ENCODE measurements at regions not wholly inside any gene's neighbourhood (a gene's known extent, or its start where the extent isn't known, plus 50 kb on each side); places are given as distances from the start of the nearest gene placed in this dataset.
"Not testable (repeated sequence)": the region's sequence is repeated elsewhere in the genome, so short reads cannot be mapped to it uniquely, and the experiment has no call there.

DNA sequence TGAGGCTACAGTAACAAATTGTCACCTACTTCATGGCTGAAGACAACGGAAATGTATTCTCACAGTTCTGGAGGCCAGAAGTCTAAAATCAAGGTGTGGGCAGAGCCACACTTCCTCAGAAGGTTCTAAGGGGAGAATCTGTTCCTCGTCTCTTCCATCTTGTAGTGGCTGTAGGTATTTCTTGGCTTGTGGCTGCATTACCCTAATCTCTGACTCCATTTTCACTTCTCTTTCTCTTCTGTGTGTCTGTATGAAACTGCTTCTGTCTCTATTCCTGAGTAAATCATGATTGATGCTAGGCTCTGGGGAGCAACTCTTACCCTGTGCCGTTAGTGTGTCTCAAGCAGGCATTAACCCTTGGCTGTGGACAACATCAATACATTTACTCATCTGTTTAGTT is 164.7 kb downstream of the SQOR start:
- no peaks in the 10 kb centered on the region for H3K27me3 ChIP-seq (ENCODE audit: control insufficient read depth in 1 of 2, insufficient read depth in 2 of 2, low read length in 1 of 2)
- H3K4me1 ChIP-seq (ENCODE audit: control insufficient read depth in 1 of 2, insufficient read depth in 2 of 2, low read length in 2 of 2): no peaks in the 10 kb centered on the region
- DNase-seq (no peak), ATAC-seq (ENCODE audit: low FRiP score) (no peak)
- intact Hi-C loops (cut with DNase I): no loop called here
- no peaks in the 10 kb centered on the region for H3K36me3 ChIP-seq (ENCODE audit: control insufficient read depth in 1 of 2, insufficient read depth in 2 of 2, low read length in 1 of 2)
- H3K9me3 ChIP-seq (ENCODE audit: control insufficient read depth, low read length): no peaks in the 10 kb centered on the region
- 90 to 93% methylated on average over 3 of the region's 3 CpGs for WGBS, 2 donors
- no peak overlapping the region for H3K4me3 ChIP-seq (ENCODE audit: low read length in 2 of 2)
- no peak overlapping the region for H3K27ac ChIP-seq (ENCODE audit: low read depth in 1 of 2, low read length in 2 of 2)

DNA sequence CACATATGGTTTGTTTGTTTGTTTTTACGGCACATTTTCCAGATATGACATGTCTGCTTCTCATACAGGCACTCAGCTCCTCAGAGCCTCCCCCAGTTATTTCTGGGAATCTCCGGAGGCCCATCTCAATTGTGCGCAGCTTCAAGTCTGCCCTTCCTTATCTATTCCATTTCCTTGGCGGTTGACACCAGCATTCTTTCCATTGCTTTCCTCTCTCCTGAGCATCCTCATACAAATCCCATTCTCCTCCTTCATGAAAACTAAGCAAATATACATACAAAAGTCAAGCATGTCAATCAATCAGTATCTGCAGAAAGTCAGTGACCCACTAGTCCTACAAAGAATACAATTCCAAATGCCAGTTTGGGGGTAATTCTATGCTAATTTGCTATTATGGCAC is 166.7 kb downstream of the SQOR start:
- Histone ChIP-seq H3K4me3 (ENCODE audit: low read length in 2 of 2) (no peak overlapping the region), H3K9me3 (ENCODE audit: control insufficient read depth, low read length) (no peaks in the 10 kb centered on the region), H3K4me1 (ENCODE audit: control insufficient read depth in 1 of 2, insufficient read depth in 2 of 2, low read length in 2 of 2) (no peaks in the 10 kb centered on the region), H3K36me3 (ENCODE audit: control insufficient read depth in 1 of 2, insufficient read depth in 2 of 2, low read length in 1 of 2) (no peaks in the 10 kb centered on the region), H3K27me3 (ENCODE audit: control insufficient read depth in 1 of 2, insufficient read depth in 2 of 2, low read length in 1 of 2) (no peaks in the 10 kb centered on the region), H3K27ac (ENCODE audit: low read depth in 1 of 2, low read length in 2 of 2) (no peak overlapping the region)
- intact Hi-C loops (cut with DNase I): no loop called here
- DNase-seq: no peak
- ATAC-seq (ENCODE audit: low FRiP score): no peak
- WGBS, 2 donors: 95% methylated on average over 4 of the region's 4 CpGs

DNA sequence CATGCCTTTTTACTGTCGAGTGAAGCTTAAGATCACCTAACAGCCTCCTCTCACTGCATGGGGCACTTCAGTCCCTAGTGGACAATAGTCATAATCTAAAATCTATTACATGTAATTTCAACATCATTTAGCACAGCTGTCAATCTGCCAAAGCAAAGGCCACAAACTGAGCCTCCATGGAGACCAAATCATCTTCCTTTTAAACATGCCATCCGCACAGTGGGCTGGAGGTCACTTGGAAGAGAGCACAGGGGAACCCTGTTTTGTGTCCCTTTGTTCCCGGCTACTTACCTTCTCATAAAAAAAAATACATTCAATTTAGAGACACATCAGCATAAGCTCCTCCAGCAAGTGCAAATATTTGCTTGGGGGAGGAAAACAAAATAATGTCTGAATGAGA is 167.3 kb downstream of the SQOR start:
- DNase-seq: no peak
- ATAC-seq (ENCODE audit: low FRiP score): no peak
- H3K36me3 ChIP-seq (ENCODE audit: control insufficient read depth in 1 of 2, insufficient read depth in 2 of 2, low read length in 1 of 2): no peaks in the 10 kb centered on the region
- no peaks in the 10 kb centered on the region for H3K4me1 ChIP-seq (ENCODE audit: control insufficient read depth in 1 of 2, insufficient read depth in 2 of 2, low read length in 2 of 2)
- 86 to 89% methylated on average over 3 of the region's 3 CpGs for WGBS, 2 donors
- H3K27ac ChIP-seq (ENCODE audit: low read depth in 1 of 2, low read length in 2 of 2): no peak overlapping the region
- no peaks in the 10 kb centered on the region for H3K9me3 ChIP-seq (ENCODE audit: control insufficient read depth, low read length)
- intact Hi-C loops (cut with DNase I): no loop called here
- no peaks in the 10 kb centered on the region for H3K27me3 ChIP-seq (ENCODE audit: control insufficient read depth in 1 of 2, insufficient read depth in 2 of 2, low read length in 1 of 2)
- no peak overlapping the region for H3K4me3 ChIP-seq (ENCODE audit: low read length in 2 of 2)

- H3K4me1 ChIP-seq (ENCODE audit: control insufficient read depth in 1 of 2, insufficient read depth in 2 of 2, low read length in 2 of 2): no peaks in the 10 kb centered on the region
- H3K36me3 ChIP-seq (ENCODE audit: control insufficient read depth in 1 of 2, insufficient read depth in 2 of 2, low read length in 1 of 2): no peaks in the 10 kb centered on the region
- intact Hi-C loops (cut with DNase I): no loop called here
- no peak overlapping the region for H3K27ac ChIP-seq (ENCODE audit: low read depth in 1 of 2, low read length in 2 of 2)
- 97 to 100% methylated on average over 3 of the region's 3 CpGs for WGBS, 2 donors
- H3K27me3 ChIP-seq (ENCODE audit: control insufficient read depth in 1 of 2, insufficient read depth in 2 of 2, low read length in 1 of 2): no peaks in the 10 kb centered on the region
- H3K9me3 ChIP-seq (ENCODE audit: control insufficient read depth, low read length): no peaks in the 10 kb centered on the region
- no peak overlapping the region for H3K4me3 ChIP-seq (ENCODE audit: low read length in 2 of 2)
- DNase-seq (no peak), ATAC-seq (ENCODE audit: low FRiP score) (no peak)
Measured at GRCh38 chr15:45804028-45804427, 169.2 kb downstream of the SQOR start.

- DNase-seq (no peak), ATAC-seq (ENCODE audit: low FRiP score) (no peak)
- intact Hi-C loops (cut with DNase I): no loop called here
- peaks cover 3% of the 10 kb centered on the region for H3K9me3 ChIP-seq (ENCODE audit: control insufficient read depth, low read length)
- no peak overlapping the region for H3K27ac ChIP-seq (ENCODE audit: low read depth in 1 of 2, low read length in 2 of 2)
- H3K4me1 ChIP-seq (ENCODE audit: control insufficient read depth in 1 of 2, insufficient read depth in 2 of 2, low read length in 2 of 2): no peaks in the 10 kb centered on the region
- 67 to 72% methylated on average over 7 of the region's 7 CpGs for WGBS, 2 donors
- H3K4me3 ChIP-seq (ENCODE audit: low read length in 2 of 2): no peak overlapping the region
- no peaks in the 10 kb centered on the region for H3K36me3 ChIP-seq (ENCODE audit: control insufficient read depth in 1 of 2, insufficient read depth in 2 of 2, low read length in 1 of 2)
- H3K27me3 ChIP-seq (ENCODE audit: control insufficient read depth in 1 of 2, insufficient read depth in 2 of 2, low read length in 1 of 2): no peaks in the 10 kb centered on the region
Measured at GRCh38 chr15:45810201-45810600, 175.4 kb downstream of the SQOR start.

DNA sequence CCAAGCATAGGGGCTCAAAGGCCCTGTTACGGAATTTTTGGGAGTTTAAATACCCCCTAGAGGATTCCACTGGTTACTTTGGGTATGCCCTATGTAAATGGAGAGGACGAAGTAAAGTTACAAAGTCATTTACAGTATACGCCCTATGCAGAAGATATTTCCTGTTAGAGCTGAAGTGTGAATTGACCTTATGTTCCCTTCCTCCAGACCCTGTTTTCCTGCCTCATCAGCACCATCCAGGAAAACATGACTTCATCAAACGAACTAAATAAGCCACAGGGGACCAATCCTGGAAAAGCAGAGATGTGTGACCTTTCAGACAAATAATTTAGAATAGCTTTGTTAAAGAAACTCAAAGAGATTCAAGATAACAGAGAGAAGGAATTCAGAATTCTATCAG is 177.4 kb downstream of the SQOR start:
- H3K4me3 ChIP-seq (ENCODE audit: low read length in 2 of 2): no peak overlapping the region
- no peak overlapping the region for H3K27ac ChIP-seq (ENCODE audit: low read depth in 1 of 2, low read length in 2 of 2)
- H3K27me3 ChIP-seq (ENCODE audit: control insufficient read depth in 1 of 2, insufficient read depth in 2 of 2, low read length in 1 of 2): no peaks in the 10 kb centered on the region
- peaks cover 3% of the 10 kb centered on the region for H3K9me3 ChIP-seq (ENCODE audit: control insufficient read depth, low read length)
- H3K36me3 ChIP-seq (ENCODE audit: control insufficient read depth in 1 of 2, insufficient read depth in 2 of 2, low read length in 1 of 2): no peaks in the 10 kb centered on the region
- intact Hi-C loops (cut with DNase I): no loop called here
- DNase-seq (no peak), ATAC-seq (ENCODE audit: low FRiP score) (no peak)
- no peaks in the 10 kb centered on the region for H3K4me1 ChIP-seq (ENCODE audit: control insufficient read depth in 1 of 2, insufficient read depth in 2 of 2, low read length in 2 of 2)
- WGBS, 2 donors: 58 to 74% methylated on average over 4 of the region's 4 CpGs

GRCh38 chr15:45817578-45817977 is 182.7 kb downstream of the SQOR start:
- H3K36me3 ChIP-seq (ENCODE audit: control insufficient read depth in 1 of 2, insufficient read depth in 2 of 2, low read length in 1 of 2); H3K9me3 ChIP-seq (ENCODE audit: control insufficient read depth, low read length); H3K27me3 ChIP-seq (ENCODE audit: control insufficient read depth in 1 of 2, insufficient read depth in 2 of 2, low read length in 1 of 2); ATAC-seq (ENCODE audit: low FRiP score); H3K4me3 ChIP-seq (ENCODE audit: low read length in 2 of 2); H3K27ac ChIP-seq (ENCODE audit: low read depth in 1 of 2, low read length in 2 of 2); DNase-seq; H3K4me1 ChIP-seq (ENCODE audit: control insufficient read depth in 1 of 2, insufficient read depth in 2 of 2, low read length in 2 of 2); intact Hi-C loops (cut with DNase I): not testable (repeated sequence)
- 29 to 61% methylated on average over 2 of the region's 2 CpGs for WGBS, 2 donors

DNA sequence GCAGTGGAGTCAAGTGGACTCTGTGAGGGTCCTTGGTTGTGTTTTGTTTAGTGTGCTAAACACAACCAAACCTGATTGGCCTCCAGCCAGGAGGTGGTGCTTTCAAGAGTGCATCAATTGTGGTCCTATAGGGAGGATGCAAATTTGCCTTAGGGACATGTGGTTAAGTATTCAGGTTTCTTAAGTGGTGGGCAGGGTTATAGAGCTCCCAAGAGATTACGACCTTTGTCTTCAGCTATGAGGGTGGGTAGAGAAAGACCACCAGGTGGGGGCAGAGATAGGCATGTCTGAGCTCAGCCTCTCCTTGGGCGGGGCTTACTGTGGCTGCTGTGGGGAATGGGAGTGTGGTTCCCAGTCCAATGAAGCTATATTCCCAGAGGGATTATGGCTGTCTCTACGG is 186.6 kb downstream of the SQOR start:
- no peaks in the 10 kb centered on the region for H3K4me1 ChIP-seq (ENCODE audit: control insufficient read depth in 1 of 2, insufficient read depth in 2 of 2, low read length in 2 of 2)
- intact Hi-C loops (cut with DNase I): no loop called here
- no peaks in the 10 kb centered on the region for H3K9me3 ChIP-seq (ENCODE audit: control insufficient read depth, low read length)
- no peaks in the 10 kb centered on the region for H3K27me3 ChIP-seq (ENCODE audit: control insufficient read depth in 1 of 2, insufficient read depth in 2 of 2, low read length in 1 of 2)
- DNase-seq (no peak), ATAC-seq (ENCODE audit: low FRiP score) (no peak)
- H3K36me3 ChIP-seq (ENCODE audit: control insufficient read depth in 1 of 2, insufficient read depth in 2 of 2, low read length in 1 of 2): no peaks in the 10 kb centered on the region
- no peak overlapping the region for H3K27ac ChIP-seq (ENCODE audit: low read depth in 1 of 2, low read length in 2 of 2)
- 77 to 83% methylated on average over 3 of the region's 3 CpGs for WGBS, 2 donors
- no peak overlapping the region for H3K4me3 ChIP-seq (ENCODE audit: low read length in 2 of 2)

- ATAC-seq (ENCODE audit: low FRiP score); H3K9me3 ChIP-seq (ENCODE audit: control insufficient read depth, low read length); H3K27ac ChIP-seq (ENCODE audit: low read depth in 1 of 2, low read length in 2 of 2); DNase-seq; intact Hi-C loops (cut with DNase I); H3K27me3 ChIP-seq (ENCODE audit: control insufficient read depth in 1 of 2, insufficient read depth in 2 of 2, low read length in 1 of 2); H3K36me3 ChIP-seq (ENCODE audit: control insufficient read depth in 1 of 2, insufficient read depth in 2 of 2, low read length in 1 of 2); H3K4me1 ChIP-seq (ENCODE audit: control insufficient read depth in 1 of 2, insufficient read depth in 2 of 2, low read length in 2 of 2); H3K4me3 ChIP-seq (ENCODE audit: low read length in 2 of 2): not testable (repeated sequence)
- 81 to 85% methylated on average over 4 of the region's 4 CpGs for WGBS, 2 donors
Measured at GRCh38 chr15:45822968-45823367, 188.1 kb downstream of the SQOR start.

Measured in aorta (tissue), 5 donors.